KMS-11 (cell line): ENCODE measurements at regions not wholly inside any gene's neighbourhood (a gene's known extent, or its start where the extent isn't known, plus 50 kb on each side); places are given as distances from the start of the nearest gene placed in this dataset.

ENCODE experiments used
- H2AFZ ChIP-seq: fragments of 200-600 bp; sonication (generic); 2 replicates; pipeline ENCODE4 v1.6.1; 2016; ENCODE audit warnings: antibody characterized with exemption, mixed run types, low read depth
- H3K27ac ChIP-seq: fragments of 200-600 bp; sonication (generic); 2 replicates; pipeline ENCODE4 v1.6.1; 2016; ENCODE audit warnings: mild to moderate bottlenecking, mixed run types
- H3K27me3 ChIP-seq: fragments of 200-600 bp; sonication (generic); 2 replicates; pipeline ENCODE4 v1.6.1; 2017; ENCODE audit warnings: mild to moderate bottlenecking, low read depth, mixed run types, moderate library complexity; ENCODE audit not compliant: insufficient read depth
- H3K36me3 ChIP-seq: fragments of 200-600 bp; sonication (generic); 2 replicates; pipeline ENCODE4 v1.6.1; 2017; ENCODE audit warnings: mild to moderate bottlenecking, mixed run types; ENCODE audit not compliant: insufficient read depth
- H3K4me1 ChIP-seq: fragments of 200-600 bp; sonication (generic); 2 replicates; pipeline ENCODE4 v1.6.1; 2016; ENCODE audit warnings: mild to moderate bottlenecking, low read depth, mixed run types; ENCODE audit not compliant: poor library complexity, severe bottlenecking
- H3K4me2 ChIP-seq: fragments of 200-600 bp; sonication (generic); 2 replicates; pipeline ENCODE4 v1.7.0; 2016; ENCODE audit warnings: mild to moderate bottlenecking, mixed run types
- H3K4me3 ChIP-seq: fragments of 200-600 bp; sonication (generic); IDR thresholded peaks from 2 replicates; pipeline ENCODE4 v1.6.1; 2017; ENCODE audit warnings: low read depth, low read length, mixed read lengths; ENCODE audit not compliant: insufficient read depth
- H3K79me2 ChIP-seq: fragments of 200-600 bp; sonication (generic); 2 replicates; pipeline ENCODE4 v1.6.1; 2016; ENCODE audit warnings: low read depth, mixed run types; ENCODE audit not compliant: insufficient read depth
- H3K9ac ChIP-seq: fragments of 200-600 bp; sonication (generic); 2 replicates; pipeline ENCODE4 v1.6.1; 2016; ENCODE audit warnings: mild to moderate bottlenecking, mixed run types
- H4K20me1 ChIP-seq: fragments of 200-600 bp; sonication (generic); 2 replicates; pipeline ENCODE4 v1.6.1; 2016; ENCODE audit warnings: mild to moderate bottlenecking, mixed run types; ENCODE audit not compliant: insufficient read depth
- TF ChIP-seq, protein P1 (sequence below): fragments of 200-600 bp; sonication (generic); conservative IDR thresholded peaks from 2 replicates; pipeline ENCODE4 v1.6.1; 2017; ENCODE audit warnings: low read depth, mild to moderate bottlenecking, antibody characterized with exemption, low read length, moderate library complexity, mixed read lengths

DNA sequence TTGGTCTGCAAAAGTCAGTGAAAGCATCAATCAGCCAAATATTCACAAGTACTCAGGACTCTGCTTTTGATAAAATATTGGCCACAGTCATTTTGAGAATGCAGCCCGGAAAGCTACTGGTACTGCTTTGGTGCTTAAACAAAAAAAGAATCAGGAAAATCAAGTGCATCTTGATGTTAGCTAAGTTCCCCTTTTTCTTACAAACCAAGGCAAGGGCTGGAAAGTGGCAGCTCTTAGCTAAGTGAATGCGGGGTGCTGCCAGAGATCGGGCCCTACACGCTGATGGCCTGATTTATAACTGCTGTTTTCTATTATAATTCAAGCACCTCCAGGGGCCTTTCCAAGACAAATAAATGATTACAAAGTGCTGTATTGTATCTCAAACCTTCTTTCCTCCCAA lies 136.8 kb upstream of the MGMT start:
- H2AFZ ChIP-seq, result no peak overlapping the region
- no peaks in the 10 kb centered on the region for H3K4me1 ChIP-seq
- no peaks in the 10 kb centered on the region for H3K79me2 ChIP-seq
- no peaks in the 10 kb centered on the region for H3K36me3 ChIP-seq
- no peak overlapping the region for H3K27ac ChIP-seq
- TF ChIP-seq, protein P1, sequence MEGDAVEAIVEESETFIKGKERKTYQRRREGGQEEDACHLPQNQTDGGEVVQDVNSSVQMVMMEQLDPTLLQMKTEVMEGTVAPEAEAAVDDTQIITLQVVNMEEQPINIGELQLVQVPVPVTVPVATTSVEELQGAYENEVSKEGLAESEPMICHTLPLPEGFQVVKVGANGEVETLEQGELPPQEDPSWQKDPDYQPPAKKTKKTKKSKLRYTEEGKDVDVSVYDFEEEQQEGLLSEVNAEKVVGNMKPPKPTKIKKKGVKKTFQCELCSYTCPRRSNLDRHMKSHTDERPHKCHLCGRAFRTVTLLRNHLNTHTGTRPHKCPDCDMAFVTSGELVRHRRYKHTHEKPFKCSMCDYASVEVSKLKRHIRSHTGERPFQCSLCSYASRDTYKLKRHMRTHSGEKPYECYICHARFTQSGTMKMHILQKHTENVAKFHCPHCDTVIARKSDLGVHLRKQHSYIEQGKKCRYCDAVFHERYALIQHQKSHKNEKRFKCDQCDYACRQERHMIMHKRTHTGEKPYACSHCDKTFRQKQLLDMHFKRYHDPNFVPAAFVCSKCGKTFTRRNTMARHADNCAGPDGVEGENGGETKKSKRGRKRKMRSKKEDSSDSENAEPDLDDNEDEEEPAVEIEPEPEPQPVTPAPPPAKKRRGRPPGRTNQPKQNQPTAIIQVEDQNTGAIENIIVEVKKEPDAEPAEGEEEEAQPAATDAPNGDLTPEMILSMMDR, result no peak
- no peak overlapping the region for H3K4me2 ChIP-seq
- no peaks in the 10 kb centered on the region for H3K27me3 ChIP-seq
- H3K4me3 ChIP-seq, result no peak overlapping the region
- no peaks in the 10 kb centered on the region for H4K20me1 ChIP-seq
- H3K9ac ChIP-seq, result no peak overlapping the region

DNA sequence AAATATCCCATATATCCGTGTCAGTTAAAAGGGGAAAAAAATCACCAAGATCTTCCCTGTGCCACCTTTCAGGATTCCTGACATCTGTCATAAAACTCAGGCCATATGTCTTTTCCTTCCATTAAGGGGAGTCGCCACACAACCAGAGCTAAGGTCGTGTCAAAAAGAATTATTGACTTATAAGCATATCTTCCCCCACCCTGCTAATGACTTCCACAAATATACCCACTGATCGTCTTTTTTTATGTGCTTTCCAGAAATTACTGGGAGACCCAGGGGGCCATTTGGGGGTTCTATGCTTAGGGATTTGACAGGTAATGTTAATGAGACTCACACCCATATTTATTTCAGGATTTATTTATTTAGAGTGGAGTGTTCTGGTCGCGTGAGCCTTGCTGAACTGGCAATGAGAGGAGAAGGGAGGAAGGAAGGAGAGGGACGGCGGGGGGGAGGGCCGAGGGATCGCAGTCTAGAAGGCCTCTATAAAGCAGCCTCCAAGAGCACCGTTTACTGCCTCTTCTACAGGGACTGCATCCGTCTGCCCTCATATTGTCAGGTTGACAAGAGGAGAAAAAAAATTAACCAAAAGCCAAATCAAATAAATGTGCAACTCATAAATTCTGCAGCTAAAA lies 135.7 kb upstream of the MGMT start:
- H2AFZ ChIP-seq, result no peak overlapping the region
- H3K4me3 ChIP-seq, result no peak overlapping the region
- H3K36me3 ChIP-seq, result no peaks in the 10 kb centered on the region
- no peaks in the 10 kb centered on the region for H3K4me1 ChIP-seq
- H4K20me1 ChIP-seq, result no peaks in the 10 kb centered on the region
- H3K27ac ChIP-seq, result no peak overlapping the region
- no peak overlapping the region for H3K4me2 ChIP-seq
- no peaks in the 10 kb centered on the region for H3K79me2 ChIP-seq
- TF ChIP-seq, protein P1, result no peak
- no peaks in the 10 kb centered on the region for H3K27me3 ChIP-seq
- H3K9ac ChIP-seq, result no peak overlapping the region

DNA sequence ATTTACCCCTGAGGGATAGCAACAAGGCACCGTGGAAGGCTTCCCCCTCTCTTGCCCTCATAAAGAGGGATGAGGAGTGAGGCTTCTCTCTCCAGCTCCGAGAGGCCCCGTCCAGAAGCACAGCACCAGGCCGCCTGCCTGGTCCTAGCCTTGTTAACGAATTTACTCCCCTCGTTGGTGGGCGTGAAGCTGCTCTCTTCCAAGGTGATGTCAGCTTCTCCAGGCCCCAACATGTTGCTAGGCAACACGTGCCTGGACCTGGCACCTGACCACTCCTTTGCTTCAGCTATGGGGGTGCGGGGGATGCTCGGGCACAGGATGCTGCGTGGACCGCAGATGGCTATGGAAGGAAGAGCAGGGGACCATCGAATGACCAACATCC lies 135.2 kb upstream of the MGMT start:
- Histone ChIP-seq H3K79me2 (no peaks in the 10 kb centered on the region), H3K4me2 (no peak overlapping the region), H3K27me3 (no peaks in the 10 kb centered on the region), H3K27ac (no peak overlapping the region), H3K4me3 (no peak overlapping the region), H3K36me3 (no peaks in the 10 kb centered on the region), H2AFZ (no peak overlapping the region), H3K9ac (no peak overlapping the region), H3K4me1 (no peaks in the 10 kb centered on the region), H4K20me1 (no peaks in the 10 kb centered on the region)
- TF ChIP-seq, protein P1, result no peak

DNA sequence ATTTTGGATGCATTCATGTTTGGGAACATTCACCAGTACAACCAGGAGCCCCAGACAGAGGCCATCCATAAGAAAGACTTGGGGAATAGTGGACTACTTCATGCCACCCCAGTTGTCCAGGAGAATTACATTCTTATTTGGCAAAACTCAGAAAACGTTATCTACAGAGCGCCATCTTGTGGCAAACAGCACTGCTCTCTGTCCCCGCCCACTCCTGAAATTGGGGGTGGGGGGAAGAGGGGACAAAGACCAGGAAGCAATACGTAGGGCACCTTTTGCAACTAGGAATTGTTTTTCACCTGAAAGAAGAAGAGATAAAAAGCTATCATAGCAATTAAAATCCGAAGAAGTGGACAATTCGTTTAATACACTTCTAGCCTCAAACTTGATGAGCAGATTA lies 134.6 kb upstream of the MGMT start:
- Histone ChIP-seq H3K79me2 (no peaks in the 10 kb centered on the region), H3K9ac (no peak overlapping the region), H3K4me2 (no peak overlapping the region), H3K36me3 (no peaks in the 10 kb centered on the region), H4K20me1 (no peaks in the 10 kb centered on the region), H3K4me3 (no peak overlapping the region), H3K4me1 (no peaks in the 10 kb centered on the region), H3K27me3 (no peaks in the 10 kb centered on the region), H2AFZ (no peak overlapping the region), H3K27ac (no peak overlapping the region)
- TF ChIP-seq, protein P1, result peak; percentile 46
